GM18858 (cell line): ENCODE measurements at regions not wholly inside any gene's neighbourhood (a gene's known extent, or its start where the extent isn't known, plus 50 kb on each side); places are given as distances from the start of the nearest gene placed in this dataset.

Source experiments
- ATAC-seq: cut with Tn5 transposase; IDR thresholded peaks from one replicate; pipeline ENCODE4 v1.9.1; 2021; ENCODE audit not compliant: unreplicated experiment

- ATAC-seq = no peak
Observed at GRCh38 chr18:10009321-10010144, 95.7 kb downstream of the VAPA start.

- ATAC-seq = no peak
Observed at GRCh38 chr18:10010611-10011015, 96.8 kb downstream of the VAPA start.

GRCh38 chr18:10011061-10011460, 97.2 kb downstream of the VAPA start:
- no peak for ATAC-seq

GRCh38 chr18:10011751-10012150, 97.9 kb downstream of the VAPA start:
- no peak for ATAC-seq

- no peak for ATAC-seq
Observed at GRCh38 chr18:10012526-10012925, 98.7 kb downstream of the VAPA start.

- no peak for ATAC-seq
Observed at GRCh38 chr18:10013621-10014543, 100.1 kb downstream of the VAPA start.

DNA sequence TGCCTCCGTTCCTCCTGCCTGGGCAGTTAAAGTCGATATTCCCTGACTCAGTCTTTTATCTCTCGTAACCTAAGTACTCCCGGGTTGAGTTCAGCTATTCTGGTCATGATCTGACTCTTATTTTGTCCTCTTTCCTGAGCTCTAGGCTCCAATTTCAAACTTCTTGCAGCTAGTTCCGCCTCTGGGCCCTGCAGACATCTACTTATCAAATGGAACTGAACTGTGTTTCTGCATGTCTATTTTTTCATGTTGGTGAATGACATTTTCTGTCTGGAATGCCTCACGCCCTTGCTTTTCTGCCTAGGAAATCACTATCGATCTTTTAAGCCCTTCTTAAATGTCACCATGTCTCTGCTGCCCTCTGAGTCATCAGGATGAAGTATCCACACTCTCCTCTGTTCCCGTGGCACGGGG, 101.5 kb downstream of the VAPA start:
- no peak for ATAC-seq

DNA sequence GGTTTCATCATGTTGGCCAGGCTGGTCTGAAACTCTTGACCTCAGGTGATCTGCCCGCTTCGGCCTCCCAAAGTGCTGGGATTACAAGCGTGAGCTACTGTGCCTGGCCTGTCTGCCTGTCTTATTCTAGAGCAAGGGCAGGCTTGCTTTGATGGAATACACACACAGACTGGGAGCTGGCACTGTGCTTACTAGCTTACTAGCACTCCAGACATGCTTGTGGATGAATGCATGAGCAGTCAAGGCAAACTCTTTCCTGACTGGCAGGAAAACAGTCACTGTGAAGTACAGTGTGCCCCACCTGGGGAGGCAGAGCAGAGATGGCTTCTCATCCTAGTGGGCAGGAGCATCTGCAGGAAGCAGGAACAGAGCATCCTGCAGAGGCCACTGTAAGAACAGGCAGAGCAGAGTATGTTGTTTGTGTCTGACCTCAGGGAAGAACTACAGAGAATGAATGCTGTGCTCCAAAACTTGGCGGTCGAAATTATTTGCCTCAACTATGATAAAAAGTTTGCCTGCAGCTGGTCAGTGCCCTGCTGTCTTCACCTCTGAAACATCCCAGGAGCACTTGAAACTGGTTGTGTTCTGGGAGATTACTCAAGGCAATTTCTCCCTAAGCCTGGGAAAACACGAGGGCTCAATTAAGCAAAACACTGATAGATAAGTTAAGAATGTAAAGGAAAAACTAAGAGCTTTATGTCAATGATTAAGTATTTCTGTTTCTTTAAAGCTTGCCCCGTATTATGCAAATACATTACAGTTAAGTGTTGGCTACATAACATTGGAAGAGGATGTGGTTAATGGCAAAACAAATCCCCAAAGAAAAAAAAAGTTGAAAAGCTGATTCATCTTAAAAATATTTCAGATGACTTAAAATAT, 102.4 kb downstream of the VAPA start:
- no peak for ATAC-seq

GRCh38 chr18:10017043-10017442, 103.2 kb downstream of the VAPA start:
- no peak for ATAC-seq

DNA sequence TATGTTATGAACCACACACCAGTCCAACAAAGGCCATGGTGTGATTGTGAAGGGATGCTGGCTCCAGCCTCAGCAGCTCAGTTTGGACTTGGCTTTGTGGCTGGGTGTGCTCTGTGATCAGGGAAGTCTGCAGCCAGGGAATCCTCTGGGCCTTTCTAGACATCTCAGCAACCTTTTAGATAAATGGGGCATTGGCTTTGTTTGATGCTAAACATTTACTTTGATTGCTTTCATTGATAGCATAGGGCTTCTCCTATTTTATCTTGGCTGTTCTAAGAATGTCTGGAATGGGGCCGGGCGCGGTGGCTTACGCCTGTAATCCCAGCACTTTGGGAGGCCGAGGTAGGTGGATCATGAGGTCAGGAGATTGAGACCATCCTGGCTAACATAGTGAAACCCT, 104.5 kb downstream of the VAPA start:
- ATAC-seq = no peak

- no peak for ATAC-seq
Observed at GRCh38 chr18:10020171-10020570, 106.4 kb downstream of the VAPA start.

GRCh38 chr18:10022365-10022764, 108.5 kb downstream of the VAPA start:
- no peak for ATAC-seq

- no peak for ATAC-seq
Observed at GRCh38 chr18:10023853-10024570, 110.2 kb downstream of the VAPA start.

GRCh38 chr18:10025711-10026670, 112.2 kb downstream of the VAPA start:
- ATAC-seq = no peak

GRCh38 chr18:10027031-10027430, 113.2 kb downstream of the VAPA start:
- ATAC-seq = no peak

- ATAC-seq = no peak
Observed at GRCh38 chr18:10027461-10027860, 113.6 kb downstream of the VAPA start.

DNA sequence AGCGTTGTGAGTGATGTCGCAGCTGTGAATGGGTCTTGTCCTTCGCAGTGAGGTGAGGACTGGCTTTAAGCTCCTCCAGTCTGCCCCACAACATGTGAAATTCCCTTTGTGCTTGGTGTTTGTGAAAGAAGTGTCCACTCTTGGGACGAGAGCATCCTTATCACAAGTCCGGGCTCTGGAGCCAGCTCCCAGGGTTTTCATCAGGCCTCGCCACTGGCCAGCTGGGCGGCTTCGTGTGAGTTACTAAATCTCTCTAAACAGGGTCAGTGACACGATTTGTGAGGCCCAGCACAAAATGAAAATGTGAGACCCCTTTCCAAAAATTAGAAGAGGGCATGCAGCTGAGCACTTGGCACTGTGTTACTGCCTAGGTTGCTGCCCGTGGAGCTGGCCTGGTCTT, 115.9 kb downstream of the VAPA start:
- ATAC-seq = no peak

- ATAC-seq = no peak
Observed at GRCh38 chr18:10030816-10031541, 117.2 kb downstream of the VAPA start.
